Vagina (tissue), 2 donors: ENCODE measurements at regions not wholly inside any gene's neighbourhood (a gene's known extent, or its start where the extent isn't known, plus 50 kb on each side); places are given as distances from the start of the nearest gene placed in this dataset.
"Not testable (repeated sequence)": the region's sequence is repeated elsewhere in the genome, so short reads cannot be mapped to it uniquely, and the experiment has no call there.

Experiments used
- CTCF ChIP-seq, 3 experiments: fragments of 450-650 bp in 2 of 3; fragments of 200-600 bp in 1 of 3; sonication (generic) in 1 of 3; IDR thresholded peaks; one replicate each; pipeline ENCODE4 v1.5.1; 2017 to 2019; ENCODE audit warnings: antibody characterized with exemption in 3 of 3, mild to moderate bottlenecking in 2 of 3, moderate library complexity in 2 of 3
- POLR2A ChIP-seq, 2 donors: fragments of 450-650 bp; IDR thresholded peaks; one replicate each; pipeline ENCODE4 v1.6.1; 2017; ENCODE audit warnings: antibody characterized with exemption in 2 of 2, mild to moderate bottlenecking in 2 of 2, moderate library complexity in 2 of 2
- POLR2AphosphoS5 ChIP-seq, 2 donors: sonication (generic); formaldehyde crosslinking; IDR thresholded peaks; one replicate each; pipeline ENCODE4 v1.9.0; 2017; ENCODE audit warnings: antibody characterized with exemption in 2 of 2, mild to moderate bottlenecking in 2 of 2, low read depth in 1 of 2; ENCODE audit not compliant: insufficient read depth in 1 of 2

GRCh38 chr4:12431259-12431658 is 1002.6 kb upstream of the HS3ST1 start:
- not testable (repeated sequence) for TF ChIP-seq CTCF (IDR thresholded peaks at IDR 0.05); POLR2A (IDR thresholded peaks at IDR 0.05); POLR2AphosphoS5 (IDR thresholded peaks at IDR 0.05; ENCODE audit: insufficient read depth in 1 of 2, low read depth in 1 of 2)
